Duodenal mucosa (tissue), 2 donors: ENCODE measurements at regions not wholly inside any gene's neighbourhood (a gene's known extent, or its start where the extent isn't known, plus 50 kb on each side); places are given as distances from the start of the nearest gene placed in this dataset.

ENCODE experiments used
- H3K27ac ChIP-seq: one replicate; pipeline ENCODE4 v1.7.0; 2013; ENCODE audit warnings: low read depth, low read length
- H3K27me3 ChIP-seq, 2 donors: one replicate each; pipeline ENCODE4 v1.7.0; 2013; ENCODE audit warnings: low read length in 2 of 2, control low read depth in 1 of 2; ENCODE audit not compliant: insufficient read depth in 2 of 2, control insufficient read depth in 1 of 2
- H3K36me3 ChIP-seq, 2 donors: one replicate each; pipeline ENCODE4 v1.7.0; 2013; ENCODE audit warnings: low read length in 2 of 2, control low read depth in 1 of 2; ENCODE audit not compliant: insufficient read depth in 2 of 2, control insufficient read depth in 1 of 2
- H3K4me1 ChIP-seq, 2 donors: one replicate each; pipeline ENCODE4 v1.7.0; 2013; ENCODE audit warnings: low read length in 2 of 2, control low read depth in 1 of 2; ENCODE audit not compliant: insufficient read depth in 2 of 2, control insufficient read depth in 1 of 2
- H3K4me3 ChIP-seq, 2 donors: one replicate each; pipeline ENCODE4 v1.7.0; 2013; ENCODE audit warnings: low read length in 2 of 2, low read depth in 1 of 2
- H3K9ac ChIP-seq, 2 donors: one replicate each; pipeline ENCODE4 v1.7.0; 2013; ENCODE audit warnings: low read length in 2 of 2, low read depth in 1 of 2
- H3K9me3 ChIP-seq, 2 donors: one replicate each; pipeline ENCODE4 v1.7.0; 2013; ENCODE audit warnings: low read length in 2 of 2, control low read depth in 1 of 2; ENCODE audit not compliant: control insufficient read depth in 1 of 2

DNA sequence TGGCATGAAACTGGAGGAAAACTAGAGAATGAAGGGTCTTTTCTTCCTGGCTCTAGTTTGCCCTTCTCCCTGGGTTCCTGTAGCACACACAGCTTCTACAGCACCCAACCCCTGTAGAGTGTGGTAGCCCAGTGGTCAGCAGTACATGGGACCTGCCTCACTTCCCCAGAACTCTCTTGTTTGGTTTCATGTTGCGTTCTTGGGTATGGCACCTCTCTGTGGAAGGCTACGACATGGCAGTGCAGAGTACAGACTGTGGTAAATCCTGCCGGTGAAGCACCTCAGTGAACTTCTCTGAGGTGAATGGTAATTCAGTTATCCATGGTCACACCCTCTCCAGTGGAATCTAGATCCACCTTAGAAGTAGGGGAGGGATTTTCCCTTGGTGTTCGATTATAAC, 105.5 kb downstream of the TLR4 start:
- H3K9me3 ChIP-seq: no peaks in the 10 kb centered on the region
- peaks cover 0 to 3% of the 10 kb centered on the region in 2 donors for H3K27me3 ChIP-seq
- no peak overlapping the region for H3K9ac ChIP-seq
- H3K4me3 ChIP-seq: no peak overlapping the region
- H3K4me1 ChIP-seq: no peaks in the 10 kb centered on the region
- H3K36me3 ChIP-seq: no peaks in the 10 kb centered on the region
- H3K27ac ChIP-seq: no peak overlapping the region

DNA sequence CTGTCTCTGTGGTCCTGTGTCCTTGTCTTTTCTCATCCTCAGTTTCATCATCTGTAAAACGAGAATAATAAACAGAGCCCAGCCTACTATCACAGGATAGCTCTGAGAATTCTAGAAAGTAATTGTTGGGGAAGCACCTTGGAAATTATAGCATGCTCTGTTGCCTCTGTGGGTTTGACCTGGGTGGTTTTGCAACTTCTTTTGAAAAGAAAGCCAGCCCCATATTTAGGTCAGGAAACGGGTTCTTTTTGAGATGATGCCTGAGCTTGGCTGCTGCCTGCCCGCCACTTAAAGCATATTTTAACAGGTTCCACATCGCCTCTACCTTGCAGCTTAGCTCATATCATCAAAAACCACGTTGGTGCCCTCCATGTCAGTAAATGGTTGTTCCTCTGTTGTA, 111.1 kb downstream of the TLR4 start:
- Histone ChIP-seq H3K9me3 (no peaks in the 10 kb centered on the region), H3K27ac (no peak overlapping the region), H3K4me3 (no peak overlapping the region), H3K4me1 (no peaks in the 10 kb centered on the region), H3K9ac (no peak overlapping the region), H3K27me3 (no peaks in the 10 kb centered on the region), H3K36me3 (no peaks in the 10 kb centered on the region)

DNA sequence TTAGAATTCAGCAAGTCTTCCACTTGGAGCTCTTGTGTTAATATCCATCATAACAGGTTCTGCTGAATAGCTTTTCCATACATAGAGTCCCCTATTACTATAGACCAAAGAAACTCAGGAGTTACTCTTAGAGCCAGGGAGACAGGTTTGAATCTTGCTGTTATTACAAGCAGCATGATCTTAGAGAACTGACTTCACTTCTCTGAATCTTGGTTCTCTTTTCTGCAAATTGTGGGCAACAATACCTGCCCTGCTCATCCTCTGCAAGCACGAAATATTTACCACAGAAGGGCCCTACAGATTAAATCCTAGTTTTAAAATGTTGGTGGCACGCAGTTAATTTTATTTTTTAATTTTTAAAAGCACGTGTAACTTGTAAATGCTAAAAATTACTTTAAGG, 111.7 kb downstream of the TLR4 start:
- Histone ChIP-seq H3K4me3 (no peak overlapping the region), H3K9me3 (no peaks in the 10 kb centered on the region), H3K9ac (no peak overlapping the region), H3K27ac (no peak overlapping the region), H3K4me1 (no peaks in the 10 kb centered on the region), H3K36me3 (no peaks in the 10 kb centered on the region), H3K27me3 (no peaks in the 10 kb centered on the region)

DNA sequence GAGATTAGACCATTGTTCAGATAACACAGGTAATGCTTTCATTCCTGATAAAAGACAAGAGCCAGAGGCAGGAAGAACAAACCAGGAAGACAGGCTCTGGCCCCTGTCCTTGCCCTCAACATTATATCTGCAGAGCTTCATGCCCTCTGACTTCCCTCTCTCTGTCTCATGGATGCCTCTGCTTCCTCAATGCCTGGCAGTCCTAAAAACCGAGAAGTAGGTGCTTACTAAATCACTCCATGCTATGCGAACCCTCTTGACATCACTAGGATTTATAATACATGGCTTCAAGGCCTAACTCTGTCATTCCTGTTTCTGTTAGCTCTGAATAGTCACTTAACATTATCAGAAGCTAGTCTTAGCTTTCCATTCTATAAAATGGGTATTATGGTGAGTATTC, 117.8 kb downstream of the TLR4 start:
- H3K9me3 ChIP-seq: no peaks in the 10 kb centered on the region
- H3K4me1 ChIP-seq: peaks cover 0 to 4% of the 10 kb centered on the region in 2 donors
- H3K36me3 ChIP-seq: no peaks in the 10 kb centered on the region
- no peaks in the 10 kb centered on the region for H3K27me3 ChIP-seq
- H3K27ac ChIP-seq: no peak overlapping the region
- no peak overlapping the region for H3K9ac ChIP-seq
- H3K4me3 ChIP-seq: no peak overlapping the region

DNA sequence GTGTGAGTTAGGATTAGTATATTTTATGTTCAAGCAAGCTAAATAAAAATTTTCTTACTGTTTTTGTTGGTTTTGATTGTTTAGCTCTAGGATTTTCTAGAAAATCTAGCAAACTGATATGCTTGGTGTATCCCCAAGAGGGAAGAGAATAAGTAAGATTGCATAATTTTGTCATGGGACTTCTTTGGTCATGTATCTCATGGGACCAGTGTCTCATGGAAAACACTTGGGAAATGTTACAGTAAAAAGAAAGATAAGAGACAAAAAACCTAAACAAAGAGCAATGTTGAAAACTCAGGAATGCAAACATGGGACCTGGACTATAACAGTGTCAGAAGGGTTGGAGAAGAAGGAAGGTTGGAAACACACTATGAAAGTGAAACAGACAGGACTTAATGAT, 119.4 kb downstream of the TLR4 start:
- no peak overlapping the region for H3K4me3 ChIP-seq
- no peak overlapping the region for H3K27ac ChIP-seq
- H3K9me3 ChIP-seq: no peaks in the 10 kb centered on the region
- no peaks in the 10 kb centered on the region for H3K27me3 ChIP-seq
- peaks cover 0 to 4% of the 10 kb centered on the region in 2 donors for H3K4me1 ChIP-seq
- no peak overlapping the region for H3K9ac ChIP-seq
- no peaks in the 10 kb centered on the region for H3K36me3 ChIP-seq

DNA sequence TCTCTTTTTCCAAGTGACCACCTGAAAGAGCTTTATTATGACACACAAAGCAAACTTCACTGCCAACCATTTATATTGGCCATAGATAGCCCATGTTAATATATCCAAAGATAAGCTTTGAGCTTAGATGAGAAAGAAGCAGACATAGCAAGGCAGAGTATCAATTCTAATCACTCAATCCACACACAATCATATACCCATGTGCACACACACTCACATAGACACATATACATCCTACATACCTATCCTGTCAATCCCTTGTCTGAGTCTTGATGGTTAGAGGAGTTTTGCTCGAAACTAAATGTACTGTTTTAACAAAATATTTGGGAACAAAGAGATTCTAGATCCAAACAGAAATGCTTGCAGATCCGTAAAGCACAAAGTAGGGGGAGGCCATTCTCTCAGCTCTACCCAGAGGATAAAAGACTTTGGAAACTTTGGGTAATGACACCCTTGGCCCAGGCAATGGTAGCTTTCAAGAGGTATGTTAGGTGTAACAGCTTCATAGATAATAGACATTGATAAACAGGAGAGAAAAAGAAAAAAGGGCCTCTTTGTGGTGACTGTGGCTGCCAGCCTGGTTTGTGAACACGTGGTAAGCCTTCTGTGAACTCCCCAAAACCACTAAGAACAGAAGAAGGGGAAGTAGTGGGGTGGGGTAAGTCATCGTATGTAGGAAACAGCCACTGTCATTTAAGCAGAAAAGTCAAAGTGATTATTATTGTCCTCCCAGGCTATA, 121.6 kb downstream of the TLR4 start:
- Histone ChIP-seq H3K36me3 (no peaks in the 10 kb centered on the region), H3K4me1 (peaks cover 0 to 4% of the 10 kb centered on the region in 2 donors)

DNA sequence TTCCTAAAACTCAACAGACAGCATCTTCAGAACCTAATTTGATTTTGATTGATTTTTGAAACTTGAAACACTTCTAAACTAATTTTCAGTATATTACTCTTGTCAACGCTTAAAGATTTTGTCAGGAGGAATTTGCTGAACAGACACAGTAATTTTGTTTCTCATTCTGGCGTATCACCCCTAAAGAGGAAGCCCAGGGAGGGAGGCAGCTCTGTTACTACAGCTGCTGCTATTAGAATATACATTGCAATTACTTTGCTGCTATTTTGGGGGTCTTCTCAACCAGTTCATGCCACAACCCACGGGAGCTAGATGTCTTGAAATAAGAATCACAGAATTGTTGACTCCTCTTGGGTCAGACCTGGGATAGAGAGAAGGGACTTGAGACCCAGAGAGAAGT, 122.6 kb downstream of the TLR4 start:
- Histone ChIP-seq H3K27me3 (no peaks in the 10 kb centered on the region), H3K4me3 (no peak overlapping the region), H3K36me3 (no peaks in the 10 kb centered on the region), H3K9ac (no peak overlapping the region), H3K9me3 (no peaks in the 10 kb centered on the region), H3K4me1 (peaks cover 0 to 4% of the 10 kb centered on the region in 2 donors), H3K27ac (no peak overlapping the region)

More for the DNA sequence above, 121.6 kb downstream of the TLR4 start:
- H3K4me3 ChIP-seq: no peak overlapping the region
- no peak overlapping the region for H3K27ac ChIP-seq
- H3K27me3 ChIP-seq: no peaks in the 10 kb centered on the region
- no peaks in the 10 kb centered on the region for H3K9me3 ChIP-seq
- no peak overlapping the region for H3K9ac ChIP-seq

DNA sequence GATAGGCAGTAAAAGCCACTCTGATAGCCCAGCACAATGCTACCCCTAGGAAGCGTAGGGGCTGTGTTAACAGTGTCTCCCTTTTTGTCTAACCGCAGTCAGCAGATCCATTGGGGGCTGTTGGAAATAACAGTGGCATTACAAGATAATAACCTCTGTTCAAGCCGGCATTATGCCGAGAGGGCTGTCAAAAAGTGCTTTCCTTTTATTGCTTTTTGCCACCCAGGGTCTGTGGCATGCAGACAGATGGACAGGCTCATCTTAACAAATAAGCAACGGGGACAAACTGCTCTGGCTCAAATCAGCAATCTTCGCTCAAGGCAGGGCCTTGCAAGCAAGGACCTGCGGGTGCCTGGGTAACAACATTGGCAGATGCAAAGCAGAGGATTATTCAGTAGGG, 123.3 kb downstream of the TLR4 start:
- H3K27me3 ChIP-seq: no peaks in the 10 kb centered on the region
- no peaks in the 10 kb centered on the region for H3K36me3 ChIP-seq
- no peak overlapping the region for H3K9ac ChIP-seq
- no peaks in the 10 kb centered on the region for H3K9me3 ChIP-seq
- H3K4me1 ChIP-seq: peaks cover 0 to 4% of the 10 kb centered on the region in 2 donors
- H3K27ac ChIP-seq: no peak overlapping the region
- H3K4me3 ChIP-seq: no peak overlapping the region

DNA sequence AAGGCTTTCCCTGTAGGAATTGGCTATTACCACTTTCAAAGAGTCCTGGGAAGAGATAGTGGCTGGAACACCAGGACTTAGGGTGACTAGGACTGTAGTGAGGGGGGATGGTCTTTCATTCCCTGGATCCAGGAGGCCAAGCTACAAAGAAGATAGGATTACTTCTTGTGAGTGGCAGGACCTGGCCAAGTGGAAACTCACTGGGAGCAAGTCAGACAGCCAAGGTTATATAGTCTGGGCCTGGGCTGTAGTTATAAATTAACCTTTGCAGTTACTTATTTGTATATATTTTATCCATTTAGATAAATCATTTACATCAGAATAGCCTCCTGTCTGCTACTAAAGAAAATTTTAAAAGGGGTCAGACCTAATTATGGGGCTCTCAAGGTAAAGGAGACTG, 124.3 kb downstream of the TLR4 start:
- H3K4me3 ChIP-seq: no peak overlapping the region
- no peak overlapping the region for H3K27ac ChIP-seq
- H3K9ac ChIP-seq: no peak overlapping the region
- no peaks in the 10 kb centered on the region for H3K27me3 ChIP-seq
- peaks cover 0 to 4% of the 10 kb centered on the region in 2 donors for H3K4me1 ChIP-seq
- no peaks in the 10 kb centered on the region for H3K36me3 ChIP-seq
- H3K9me3 ChIP-seq: no peaks in the 10 kb centered on the region

DNA sequence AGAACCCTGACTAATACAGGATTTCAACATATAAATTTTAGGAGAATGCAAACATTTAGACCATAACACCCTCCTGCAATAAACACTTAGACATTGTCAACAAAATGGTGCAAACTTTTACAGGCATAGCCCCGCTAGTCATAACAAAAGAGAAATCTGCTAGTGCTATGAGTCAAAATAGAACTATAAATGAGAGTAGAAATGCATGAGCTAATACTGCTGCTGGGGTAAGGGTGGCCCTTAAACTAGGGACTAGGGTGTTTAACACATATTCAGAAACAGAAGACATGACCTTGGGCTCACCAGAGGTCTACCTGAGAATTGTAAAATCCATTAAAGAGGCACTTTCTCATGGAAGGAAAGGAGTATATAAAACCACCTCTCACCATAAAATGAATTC, 131.6 kb downstream of the TLR4 start:
- Histone ChIP-seq H3K4me3 (no peak overlapping the region), H3K27me3 (no peaks in the 10 kb centered on the region)

More for the DNA sequence above, 131.6 kb downstream of the TLR4 start:
- H3K9me3 ChIP-seq: no peaks in the 10 kb centered on the region
- no peaks in the 10 kb centered on the region for H3K4me1 ChIP-seq
- no peaks in the 10 kb centered on the region for H3K36me3 ChIP-seq
- H3K27ac ChIP-seq: no peak overlapping the region
- H3K9ac ChIP-seq: no peak overlapping the region
